Activated B cell treated with CpG ODN at 0.5 μM for 24 hours (primary cell): ENCODE measurements at regions not wholly inside any gene's neighbourhood (a gene's known extent, or its start where the extent isn't known, plus 50 kb on each side); places are given as distances from the start of the nearest gene placed in this dataset.

Source experiments
- ATAC-seq: fragments of 200-7000 bp; cut with Tn5 transposase; one replicate; pipeline ENCODE4 v1.10.0; 2021; ENCODE audit warnings: low read depth, mild to moderate bottlenecking, moderate library complexity
- CTCF ChIA-PET: fragments of 350-600 bp; sonication (Branson Sonifier 250); formaldehyde crosslinking; loops from one replicate; lab custom pipeline; 2021; ENCODE audit warnings: antibody characterized with exemption; lab: Charles Lee
- POLR2A ChIA-PET: fragments of 350-600 bp; sonication (Branson Sonifier 250); formaldehyde crosslinking; loops from one replicate; lab custom pipeline; 2021; ENCODE audit warnings: antibody characterized with exemption; lab: Charles Lee
- DNase-seq: peaks from one replicate; pipeline ENCODE4 v3.0.0; 2022
- H3K27ac Mint-ChIP-seq: one replicate; pipeline ENCODE4 v1.8.0; 2020; ENCODE audit warnings: mixed read lengths
- H3K27me3 Mint-ChIP-seq: one replicate; pipeline ENCODE4 v1.8.0; 2021; ENCODE audit warnings: mixed read lengths
- H3K36me3 Mint-ChIP-seq: one replicate; pipeline ENCODE4 v1.8.0; 2021; ENCODE audit warnings: low read depth, mixed read lengths
- H3K4me1 Mint-ChIP-seq: one replicate; pipeline ENCODE4 v1.8.0; 2021; ENCODE audit warnings: mixed read lengths
- H3K4me3 Mint-ChIP-seq: one replicate; pipeline ENCODE4 v1.8.0; 2020; ENCODE audit warnings: mild to moderate bottlenecking, mixed read lengths
- H3K9me3 Mint-ChIP-seq: one replicate; pipeline ENCODE4 v1.8.0; 2020; ENCODE audit warnings: mixed read lengths
- intact Hi-C: fragments of 100-400 bp; cut with micrococcal nuclease; formaldehyde crosslinking; loops from one replicate; pipeline ENCODE4 v1.15.1; 2024
- TF ChIP-seq, protein P1 (sequence below): fragments of 200-600 bp; IDR thresholded peaks from one replicate; pipeline ENCODE4 v1.8.0; 2022; ENCODE audit warnings: antibody characterized with exemption, mild to moderate bottlenecking

DNA sequence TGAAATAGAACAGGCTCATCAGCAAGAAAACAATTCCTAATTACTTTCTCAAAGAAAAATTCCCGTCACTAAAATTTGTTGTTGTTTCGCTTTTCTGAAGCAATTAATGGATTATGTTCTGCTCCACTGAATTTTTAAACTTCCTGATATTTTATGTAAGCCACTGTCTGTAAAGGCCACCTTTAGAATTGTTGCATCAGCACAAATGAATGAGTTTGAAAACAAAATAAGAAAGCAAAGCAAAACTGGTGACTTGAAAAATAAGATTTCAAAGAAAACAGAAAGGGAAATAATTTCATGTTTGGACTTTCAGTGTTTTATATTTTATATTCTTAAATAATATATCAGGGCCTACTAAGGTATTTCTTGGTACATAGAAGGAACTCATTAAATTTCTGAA is 636.3 kb upstream of the TYRP1 start:
- TF ChIP-seq, protein P1, sequence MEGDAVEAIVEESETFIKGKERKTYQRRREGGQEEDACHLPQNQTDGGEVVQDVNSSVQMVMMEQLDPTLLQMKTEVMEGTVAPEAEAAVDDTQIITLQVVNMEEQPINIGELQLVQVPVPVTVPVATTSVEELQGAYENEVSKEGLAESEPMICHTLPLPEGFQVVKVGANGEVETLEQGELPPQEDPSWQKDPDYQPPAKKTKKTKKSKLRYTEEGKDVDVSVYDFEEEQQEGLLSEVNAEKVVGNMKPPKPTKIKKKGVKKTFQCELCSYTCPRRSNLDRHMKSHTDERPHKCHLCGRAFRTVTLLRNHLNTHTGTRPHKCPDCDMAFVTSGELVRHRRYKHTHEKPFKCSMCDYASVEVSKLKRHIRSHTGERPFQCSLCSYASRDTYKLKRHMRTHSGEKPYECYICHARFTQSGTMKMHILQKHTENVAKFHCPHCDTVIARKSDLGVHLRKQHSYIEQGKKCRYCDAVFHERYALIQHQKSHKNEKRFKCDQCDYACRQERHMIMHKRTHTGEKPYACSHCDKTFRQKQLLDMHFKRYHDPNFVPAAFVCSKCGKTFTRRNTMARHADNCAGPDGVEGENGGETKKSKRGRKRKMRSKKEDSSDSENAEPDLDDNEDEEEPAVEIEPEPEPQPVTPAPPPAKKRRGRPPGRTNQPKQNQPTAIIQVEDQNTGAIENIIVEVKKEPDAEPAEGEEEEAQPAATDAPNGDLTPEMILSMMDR, result no peak
- Mint-ChIP-seq H3K27me3 (no peaks in the 10 kb centered on the region), H3K9me3 (peaks cover 9% of the 10 kb centered on the region), H3K4me1 (no peaks in the 10 kb centered on the region), H3K27ac (no peak overlapping the region), H3K36me3 (no peaks in the 10 kb centered on the region), H3K4me3 (no peak overlapping the region)
- DNase-seq, result no peak
- ChIA-PET POLR2A (no interaction called here), CTCF (no interaction called here)
- ATAC-seq, result no peak
- intact Hi-C loops, result no loop called here

DNA sequence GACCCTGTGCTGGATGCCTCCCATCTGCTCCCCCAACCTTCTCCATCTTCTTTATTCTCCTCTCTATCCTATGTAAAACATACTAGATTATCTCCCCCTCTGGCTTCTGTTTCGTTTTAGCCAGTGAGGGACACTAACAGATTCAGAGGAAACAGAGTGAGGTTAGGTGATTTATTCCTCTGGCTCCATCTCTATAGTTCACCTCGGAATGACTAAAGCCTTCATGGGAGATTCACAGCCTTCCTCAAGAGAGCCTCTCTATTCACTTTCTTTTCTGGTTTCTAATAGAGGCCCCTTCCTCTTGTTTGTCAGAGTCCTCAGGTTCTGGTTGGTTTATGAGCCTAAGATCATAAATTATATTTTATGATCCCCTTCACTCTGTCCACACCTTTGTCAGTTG is 633.1 kb upstream of the TYRP1 start:
- no peaks in the 10 kb centered on the region for H3K4me1 Mint-ChIP-seq
- H3K4me3 Mint-ChIP-seq, result no peak overlapping the region
- no peak overlapping the region for H3K27ac Mint-ChIP-seq
- ChIA-PET POLR2A (no interaction called here), CTCF (no interaction called here)
- H3K27me3 Mint-ChIP-seq, result no peaks in the 10 kb centered on the region
- TF ChIP-seq, protein P1, result no peak
- H3K36me3 Mint-ChIP-seq, result no peaks in the 10 kb centered on the region
- intact Hi-C loops, result no loop called here
- DNase-seq (no peak), ATAC-seq (no peak)
- peaks cover 9% of the 10 kb centered on the region for H3K9me3 Mint-ChIP-seq

DNA sequence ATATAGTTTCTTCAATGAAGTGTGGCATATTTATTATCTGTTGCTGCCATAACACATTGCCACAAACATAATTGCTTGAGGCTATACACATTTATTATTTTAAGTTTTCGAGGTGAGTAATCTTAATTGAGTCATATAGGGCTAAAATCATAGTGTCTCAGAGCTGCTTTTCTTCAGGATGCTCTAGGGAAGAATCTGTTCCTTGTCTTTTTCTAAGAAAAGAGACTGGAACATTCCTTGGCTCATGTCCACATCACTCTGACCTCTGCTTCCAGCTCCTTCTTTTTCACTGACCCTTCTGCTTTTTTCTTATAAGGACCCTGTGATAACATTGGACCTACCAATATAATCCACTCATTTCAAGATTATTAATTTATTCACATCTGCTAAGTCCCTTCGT is 632.4 kb upstream of the TYRP1 start:
- CTCF ChIA-PET, result no interaction called here
- TF ChIP-seq, protein P1, result no peak
- H3K27me3 Mint-ChIP-seq, result no peaks in the 10 kb centered on the region
- H3K27ac Mint-ChIP-seq, result no peak overlapping the region
- H3K4me1 Mint-ChIP-seq, result no peaks in the 10 kb centered on the region
- intact Hi-C loops, result no loop called here
- DNase-seq (no peak), ATAC-seq (no peak)
- H3K36me3 Mint-ChIP-seq, result no peaks in the 10 kb centered on the region
- no peak overlapping the region for H3K4me3 Mint-ChIP-seq
- POLR2A ChIA-PET, result no interaction called here
- peaks cover 9% of the 10 kb centered on the region for H3K9me3 Mint-ChIP-seq

DNA sequence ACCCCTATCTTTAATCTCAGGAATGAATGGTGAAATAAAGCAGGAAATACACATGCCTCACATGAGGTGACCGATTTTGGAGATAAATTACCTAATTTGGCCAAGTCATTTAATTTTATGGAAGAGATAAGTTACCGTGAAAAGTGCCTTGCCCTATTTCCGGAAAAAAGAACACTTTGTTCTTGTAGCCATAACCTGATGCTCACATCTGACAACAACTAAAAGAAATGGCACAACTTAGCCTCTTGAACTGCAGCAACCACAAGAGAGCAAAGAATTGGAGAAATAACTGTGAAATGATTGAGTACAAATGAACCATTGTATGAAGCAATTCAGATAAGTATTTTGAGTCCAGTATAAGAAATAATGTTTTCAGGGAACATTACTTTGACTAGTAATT is 628.1 kb upstream of the TYRP1 start:
- intact Hi-C loops, result no loop called here
- ATAC-seq (no peak), DNase-seq (no peak)
- Mint-ChIP-seq H3K36me3 (no peaks in the 10 kb centered on the region), H3K4me1 (no peaks in the 10 kb centered on the region), H3K9me3 (peaks cover 3% of the 10 kb centered on the region), H3K27ac (no peak overlapping the region), H3K27me3 (no peaks in the 10 kb centered on the region), H3K4me3 (no peak overlapping the region)
- TF ChIP-seq, protein P1, result no peak
- CTCF ChIA-PET, result no interaction called here
- POLR2A ChIA-PET, result no interaction called here

DNA sequence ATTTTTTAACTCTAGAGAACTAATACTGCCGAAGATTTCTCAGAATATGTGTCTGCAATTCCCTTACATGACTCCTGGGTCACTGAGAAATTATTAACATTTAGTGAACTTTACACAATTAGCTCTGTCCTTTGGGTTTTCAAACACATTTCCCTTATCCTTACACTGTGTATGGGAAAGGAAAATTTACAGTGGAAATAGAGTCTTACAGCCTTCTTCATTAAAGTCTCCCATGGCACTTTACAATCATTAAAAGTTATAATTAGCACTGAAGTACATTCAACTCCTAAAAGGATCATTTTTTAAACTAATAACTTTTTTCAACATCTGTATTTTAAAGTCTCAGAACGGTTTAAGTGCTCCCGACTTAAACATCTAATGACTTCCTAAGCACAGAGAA is 627.5 kb upstream of the TYRP1 start:
- ATAC-seq (no peak), DNase-seq (no peak)
- Mint-ChIP-seq H3K4me1 (no peaks in the 10 kb centered on the region), H3K27ac (no peak overlapping the region), H3K4me3 (no peak overlapping the region), H3K9me3 (peaks cover 3% of the 10 kb centered on the region), H3K36me3 (no peaks in the 10 kb centered on the region), H3K27me3 (no peaks in the 10 kb centered on the region)
- TF ChIP-seq, protein P1, result no peak
- CTCF ChIA-PET, result no interaction called here
- intact Hi-C loops, result no loop called here
- POLR2A ChIA-PET, result no interaction called here
